ENCODE measurements at regions not wholly inside any gene's neighbourhood (a gene's known extent, or its start where the extent isn't known, plus 50 kb on each side); places are given as distances from the start of the nearest gene placed in this dataset.

DNA sequence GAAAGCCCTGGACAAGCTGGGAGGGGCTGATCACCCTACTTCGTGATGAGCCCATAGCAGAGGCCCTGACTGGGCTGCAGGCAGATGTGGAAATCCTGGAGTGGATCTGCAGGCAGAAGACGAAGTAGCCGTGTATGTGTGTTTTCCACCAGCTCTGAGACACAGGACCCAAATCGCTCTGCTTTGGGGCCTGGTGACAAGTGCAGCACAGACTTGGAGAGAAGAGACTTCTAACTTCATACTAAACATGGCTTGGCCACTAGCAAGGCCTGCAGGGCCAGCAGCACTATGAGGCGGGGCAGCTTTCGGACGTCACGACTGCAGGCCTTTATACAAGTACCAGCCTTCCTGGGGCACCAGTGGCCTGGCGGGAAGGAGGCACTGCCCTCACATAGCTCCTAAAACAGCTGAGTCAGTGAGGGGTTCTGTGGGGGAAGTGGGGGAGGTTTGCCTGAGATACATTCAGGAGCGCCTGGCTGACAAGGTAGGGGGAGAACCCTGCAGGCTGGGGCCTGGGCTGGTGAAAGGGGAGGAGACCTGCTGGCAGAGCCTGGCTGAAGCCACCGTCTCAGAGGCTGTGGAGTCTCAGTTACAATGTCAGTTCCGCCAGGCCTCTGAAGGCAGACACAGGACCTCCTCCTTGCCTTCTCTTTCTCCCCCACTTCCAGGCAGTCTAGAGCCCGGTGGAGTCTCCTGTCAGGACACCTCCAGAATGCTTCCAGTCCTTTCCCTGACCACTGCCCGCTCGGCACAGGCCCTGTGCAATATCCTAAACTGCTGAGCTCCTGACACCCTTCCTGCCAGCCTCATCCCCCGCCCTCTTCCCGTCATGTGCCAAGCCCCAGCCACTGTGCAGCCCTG lies 73.4 kb downstream of the WSB1 start:
- TF ChIP-seq POLR2A (IDR thresholded peaks at IDR 0.05): no peak
- TF ChIP-seq, protein P1, sequence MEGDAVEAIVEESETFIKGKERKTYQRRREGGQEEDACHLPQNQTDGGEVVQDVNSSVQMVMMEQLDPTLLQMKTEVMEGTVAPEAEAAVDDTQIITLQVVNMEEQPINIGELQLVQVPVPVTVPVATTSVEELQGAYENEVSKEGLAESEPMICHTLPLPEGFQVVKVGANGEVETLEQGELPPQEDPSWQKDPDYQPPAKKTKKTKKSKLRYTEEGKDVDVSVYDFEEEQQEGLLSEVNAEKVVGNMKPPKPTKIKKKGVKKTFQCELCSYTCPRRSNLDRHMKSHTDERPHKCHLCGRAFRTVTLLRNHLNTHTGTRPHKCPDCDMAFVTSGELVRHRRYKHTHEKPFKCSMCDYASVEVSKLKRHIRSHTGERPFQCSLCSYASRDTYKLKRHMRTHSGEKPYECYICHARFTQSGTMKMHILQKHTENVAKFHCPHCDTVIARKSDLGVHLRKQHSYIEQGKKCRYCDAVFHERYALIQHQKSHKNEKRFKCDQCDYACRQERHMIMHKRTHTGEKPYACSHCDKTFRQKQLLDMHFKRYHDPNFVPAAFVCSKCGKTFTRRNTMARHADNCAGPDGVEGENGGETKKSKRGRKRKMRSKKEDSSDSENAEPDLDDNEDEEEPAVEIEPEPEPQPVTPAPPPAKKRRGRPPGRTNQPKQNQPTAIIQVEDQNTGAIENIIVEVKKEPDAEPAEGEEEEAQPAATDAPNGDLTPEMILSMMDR (IDR thresholded peaks at IDR 0.05): no peak

Data from gastroesophageal sphincter (tissue), 3 donors.